Epidermal melanocyte (primary cell): ENCODE measurements at regions not wholly inside any gene's neighbourhood (a gene's known extent, or its start where the extent isn't known, plus 50 kb on each side); places are given as distances from the start of the nearest gene placed in this dataset.
"Not testable (repeated sequence)": the region's sequence is repeated elsewhere in the genome, so short reads cannot be mapped to it uniquely, and the experiment has no call there.

Source experiments
- DNase-seq: peaks from one replicate; pipeline ENCODE4 v3.0.0; 2011; ENCODE audit warnings: low spot score; ENCODE audit not compliant: insufficient read length

- no peak for DNase-seq
These were observed 196.6 kb downstream of the MSX2 start for GRCh38 chr5:174920906-174921550.

GRCh38 chr5:174919351-174919750 lies 195.0 kb downstream of the MSX2 start:
- no peak for DNase-seq

- DNase-seq = no peak
These were observed 194.3 kb downstream of the MSX2 start for GRCh38 chr5:174918655-174919054.

- no peak for DNase-seq
These were observed 193.7 kb downstream of the MSX2 start for GRCh38 chr5:174917976-174918554.

GRCh38 chr5:174917435-174917834 lies 193.1 kb downstream of the MSX2 start:
- not testable (repeated sequence) for DNase-seq

GRCh38 chr5:174916924-174917323 lies 192.5 kb downstream of the MSX2 start:
- not testable (repeated sequence) for DNase-seq

GRCh38 chr5:174916227-174916626 lies 191.8 kb downstream of the MSX2 start:
- no peak for DNase-seq

GRCh38 chr5:174911118-174911517 lies 186.7 kb downstream of the MSX2 start:
- no peak for DNase-seq

- peak; percentile 58 for DNase-seq
These were observed 185.9 kb downstream of the MSX2 start for GRCh38 chr5:174910245-174910737.

- no peak for DNase-seq
These were observed 178.9 kb downstream of the MSX2 start for GRCh38 chr5:174903172-174903732.

- no peak for DNase-seq
These were observed 177.0 kb downstream of the MSX2 start for GRCh38 chr5:174901336-174901735.

GRCh38 chr5:174900240-174900865 lies 176.0 kb downstream of the MSX2 start:
- no peak for DNase-seq

- no peak for DNase-seq
These were observed 173.0 kb downstream of the MSX2 start for GRCh38 chr5:174897281-174897950.

GRCh38 chr5:174895360-174895759 lies 171.0 kb downstream of the MSX2 start:
- no peak for DNase-seq

- no peak for DNase-seq
These were observed 168.4 kb downstream of the MSX2 start for GRCh38 chr5:174892742-174893141.

- not testable (repeated sequence) for DNase-seq
These were observed 156.2 kb downstream of the MSX2 start for GRCh38 chr5:174880412-174881200.

GRCh38 chr5:174877987-174878386 lies 153.6 kb downstream of the MSX2 start:
- DNase-seq = no peak

GRCh38 chr5:174872271-174872670 lies 147.9 kb downstream of the MSX2 start:
- no peak for DNase-seq

- no peak for DNase-seq
These were observed 127.8 kb downstream of the MSX2 start for GRCh38 chr5:174852143-174852542.

GRCh38 chr5:174850565-174851169 lies 126.3 kb downstream of the MSX2 start:
- DNase-seq = no peak

- no peak for DNase-seq
These were observed 125.0 kb downstream of the MSX2 start for GRCh38 chr5:174849426-174849825.
